ENCODE measurements at regions not wholly inside any gene's neighbourhood (a gene's known extent, or its start where the extent isn't known, plus 50 kb on each side); places are given as distances from the start of the nearest gene placed in this dataset.
A peak's percentile ranks its signal among the peaks of the same experiment; 100 is the strongest.

GRCh38 chr1:234868296-234869147 is 258.5 kb upstream of the IRF2BP2 start (continued):
- TF ChIP-seq CHD7 (IDR thresholded peaks at IDR 0.05; ENCODE audit: low read depth, low read length) (no peak), EP400 (IDR thresholded peaks at IDR 0.05) (no peak), ARID4B (CRISPR knock-in tag; IDR thresholded peaks at IDR 0.05) (no peak), MTA2 (IDR thresholded peaks at IDR 0.05; ENCODE audit: low read depth) (peak; percentile 41), CBX2 (IDR thresholded peaks at IDR 0.05; ENCODE audit: insufficient read depth, low read length, poor library complexity, severe bottlenecking) (no peak), TFAP4 (CRISPR knock-in tag; IDR thresholded peaks at IDR 0.05; ENCODE audit: borderline replicate concordance) (no peak), MYC (IDR thresholded peaks at IDR 0.05; ENCODE audit: low read depth, low read length) (no peak), MYC (CRISPR knock-in tag; IDR thresholded peaks at IDR 0.05; ENCODE audit: borderline replicate concordance, low read depth) (no peak), CTBP1 (IDR thresholded peaks at IDR 0.05; ENCODE audit: borderline replicate concordance) (no peak), RBM25 (IDR thresholded peaks at IDR 0.05; ENCODE audit: low read depth, low read length, severe bottlenecking) (no peak)

Data from K562 (cell line).